Thoracic aorta (tissue), 2 donors: ENCODE measurements at regions not wholly inside any gene's neighbourhood (a gene's known extent, or its start where the extent isn't known, plus 50 kb on each side); places are given as distances from the start of the nearest gene placed in this dataset.

Source experiments
- ATAC-seq: fragments of 150-250 bp; one replicate; pipeline ENCODE4 v1.8.0; 2017; ENCODE audit warnings: low read depth; ENCODE audit not compliant: insufficient number of reproducible peaks, low FRiP score
- DNase-seq: peaks from one replicate; pipeline ENCODE4 v3.0.0-alpha.2; 2020; ENCODE audit warnings: low spot score
- H3K27ac ChIP-seq, 2 donors: fragments of 200-600 bp; sonication (generic); 1 replicate in 1 of 2; 2 replicates in 1 of 2; pipeline ENCODE4 v1.5.1; 2016; ENCODE audit warnings: mild to moderate bottlenecking in 2 of 2, moderate library complexity in 2 of 2
- H3K27me3 ChIP-seq: fragments of 200-600 bp; sonication (generic); replicated peaks from 2 replicates; pipeline ENCODE4 v1.6.0; 2016; ENCODE audit warnings: mild to moderate bottlenecking; ENCODE audit not compliant: insufficient read depth
- H3K36me3 ChIP-seq: fragments of 200-600 bp; sonication (generic); one replicate; pipeline ENCODE4 v1.5.1; 2016
- H3K4me1 ChIP-seq, 2 donors: fragments of 200-600 bp; sonication (generic); 1 replicate in 1 of 2; 2 replicates in 1 of 2; pipeline versions ENCODE4 v1.5.1 to v1.6.0; 2016; ENCODE audit warnings: low read depth in 2 of 2, mild to moderate bottlenecking in 1 of 2; ENCODE audit not compliant: control insufficient read depth in 1 of 2
- H3K4me3 ChIP-seq: fragments of 200-600 bp; sonication (generic); 2 replicates; pipeline ENCODE4 v1.5.1; 2016; ENCODE audit warnings: mild to moderate bottlenecking
- H3K9me3 ChIP-seq: fragments of 200-600 bp; sonication (generic); 2 replicates; pipeline ENCODE4 v1.5.1; 2016
- TF ChIP-seq, protein P1 (sequence below): fragments of 200-600 bp; sonication (generic); IDR thresholded peaks from one replicate; pipeline ENCODE4 v1.5.1; 2019; ENCODE audit warnings: antibody characterized with exemption

DNA sequence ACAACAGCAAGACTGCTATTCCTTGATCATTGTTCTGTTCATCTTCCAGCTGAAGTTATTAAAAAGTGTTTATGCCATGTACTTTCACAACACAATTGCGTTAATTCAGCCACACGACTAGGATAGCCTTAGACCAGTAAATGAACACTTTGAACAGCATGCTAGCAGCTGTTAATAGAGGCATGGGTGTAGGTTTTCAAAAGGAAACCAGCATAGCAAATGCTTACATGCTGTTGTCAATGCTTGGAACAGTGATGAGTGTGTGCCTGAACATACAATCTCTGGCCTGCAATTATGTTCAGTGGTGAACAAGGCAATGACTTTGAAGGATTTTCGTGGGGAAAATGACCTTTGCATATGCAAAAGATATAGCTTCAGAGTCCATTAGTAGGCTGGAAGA, 127.4 kb upstream of the RBM19 start:
- Histone ChIP-seq H3K36me3 (no peaks in the 10 kb centered on the region), H3K9me3 (no peaks in the 10 kb centered on the region), H3K4me1 (no peaks in the 10 kb centered on the region), H3K4me3 (no peak overlapping the region), H3K27ac (no peak overlapping the region), H3K27me3 (no peaks in the 10 kb centered on the region)
- DNase-seq (no peak), ATAC-seq (no peak)
- TF ChIP-seq, protein P1, sequence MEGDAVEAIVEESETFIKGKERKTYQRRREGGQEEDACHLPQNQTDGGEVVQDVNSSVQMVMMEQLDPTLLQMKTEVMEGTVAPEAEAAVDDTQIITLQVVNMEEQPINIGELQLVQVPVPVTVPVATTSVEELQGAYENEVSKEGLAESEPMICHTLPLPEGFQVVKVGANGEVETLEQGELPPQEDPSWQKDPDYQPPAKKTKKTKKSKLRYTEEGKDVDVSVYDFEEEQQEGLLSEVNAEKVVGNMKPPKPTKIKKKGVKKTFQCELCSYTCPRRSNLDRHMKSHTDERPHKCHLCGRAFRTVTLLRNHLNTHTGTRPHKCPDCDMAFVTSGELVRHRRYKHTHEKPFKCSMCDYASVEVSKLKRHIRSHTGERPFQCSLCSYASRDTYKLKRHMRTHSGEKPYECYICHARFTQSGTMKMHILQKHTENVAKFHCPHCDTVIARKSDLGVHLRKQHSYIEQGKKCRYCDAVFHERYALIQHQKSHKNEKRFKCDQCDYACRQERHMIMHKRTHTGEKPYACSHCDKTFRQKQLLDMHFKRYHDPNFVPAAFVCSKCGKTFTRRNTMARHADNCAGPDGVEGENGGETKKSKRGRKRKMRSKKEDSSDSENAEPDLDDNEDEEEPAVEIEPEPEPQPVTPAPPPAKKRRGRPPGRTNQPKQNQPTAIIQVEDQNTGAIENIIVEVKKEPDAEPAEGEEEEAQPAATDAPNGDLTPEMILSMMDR: no peak

DNA sequence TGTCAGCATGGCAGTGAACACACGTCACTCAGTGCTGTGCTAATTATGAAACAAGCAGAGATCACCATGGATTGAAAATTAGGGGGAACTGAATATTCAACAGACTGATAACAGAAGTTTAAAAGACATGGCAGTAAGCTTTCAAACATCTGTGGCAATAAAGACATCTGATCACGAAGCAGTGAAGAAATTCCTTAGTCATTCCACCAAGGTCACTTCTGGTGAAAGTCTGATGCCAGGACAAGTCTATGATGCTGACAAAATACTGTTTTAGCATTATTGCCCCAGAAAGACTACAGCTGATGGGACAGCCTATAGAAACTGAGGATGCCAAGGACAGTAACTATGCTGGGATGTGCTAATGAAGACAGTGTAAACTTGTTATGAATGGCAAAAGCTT, 126.9 kb upstream of the RBM19 start:
- no peak for ATAC-seq
- TF ChIP-seq, protein P1: no peak
- Histone ChIP-seq H3K4me3 (no peak overlapping the region), H3K27ac (no peak overlapping the region), H3K27me3 (no peaks in the 10 kb centered on the region), H3K9me3 (no peaks in the 10 kb centered on the region), H3K36me3 (no peaks in the 10 kb centered on the region), H3K4me1 (no peaks in the 10 kb centered on the region)
- DNase-seq: no peak

DNA sequence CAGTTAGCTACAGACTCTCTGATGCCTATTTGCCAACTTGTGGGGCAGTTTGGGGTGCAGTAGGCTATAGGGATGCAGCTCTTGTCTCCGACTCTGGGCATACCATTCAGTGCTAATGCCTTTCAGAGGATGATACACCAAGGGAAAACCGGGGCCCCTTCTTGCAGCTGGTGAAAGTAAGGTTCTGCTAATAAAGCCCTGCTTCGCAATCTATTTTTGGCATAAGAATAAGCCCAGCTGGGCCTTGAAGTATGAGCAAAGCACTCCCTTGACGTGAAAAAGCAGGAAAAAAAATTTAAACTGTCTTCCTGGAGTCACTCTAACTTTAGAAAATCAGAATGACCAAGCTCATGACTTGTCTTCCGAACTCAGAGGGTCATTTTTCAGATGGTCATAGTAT, 124.1 kb upstream of the RBM19 start:
- no peak overlapping the region for H3K27ac ChIP-seq
- H3K4me1 ChIP-seq: no peaks in the 10 kb centered on the region
- no peak for ATAC-seq
- H3K9me3 ChIP-seq: no peaks in the 10 kb centered on the region
- H3K27me3 ChIP-seq: no peaks in the 10 kb centered on the region
- no peak overlapping the region for H3K4me3 ChIP-seq
- H3K36me3 ChIP-seq: no peaks in the 10 kb centered on the region
- DNase-seq: no peak
- TF ChIP-seq, protein P1: no peak

DNA sequence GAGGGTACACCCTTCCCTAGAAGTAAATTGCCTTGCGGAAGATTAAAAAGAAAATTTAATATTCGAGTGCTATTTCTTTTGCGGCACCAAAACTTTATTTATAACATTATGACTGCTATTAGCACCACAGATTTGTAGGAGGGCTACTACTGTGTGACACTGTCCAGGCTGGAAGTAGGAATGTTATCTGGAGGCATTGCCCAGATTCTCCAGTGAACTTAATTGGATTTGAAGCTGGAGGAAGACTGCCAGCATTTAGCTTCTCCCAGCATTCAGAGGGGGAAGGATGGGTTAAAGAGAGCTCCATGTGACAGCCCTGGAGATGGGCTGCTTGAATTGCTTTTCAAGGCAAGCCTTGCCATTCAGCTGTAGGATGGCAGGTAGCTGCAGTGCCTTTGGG, 107.0 kb upstream of the RBM19 start:
- Histone ChIP-seq H3K27me3 (no peaks in the 10 kb centered on the region), H3K4me1 (no peaks in the 10 kb centered on the region), H3K4me3 (no peak overlapping the region), H3K9me3 (no peaks in the 10 kb centered on the region), H3K27ac (no peak overlapping the region), H3K36me3 (no peaks in the 10 kb centered on the region)
- TF ChIP-seq, protein P1: no peak
- DNase-seq (no peak), ATAC-seq (no peak)

DNA sequence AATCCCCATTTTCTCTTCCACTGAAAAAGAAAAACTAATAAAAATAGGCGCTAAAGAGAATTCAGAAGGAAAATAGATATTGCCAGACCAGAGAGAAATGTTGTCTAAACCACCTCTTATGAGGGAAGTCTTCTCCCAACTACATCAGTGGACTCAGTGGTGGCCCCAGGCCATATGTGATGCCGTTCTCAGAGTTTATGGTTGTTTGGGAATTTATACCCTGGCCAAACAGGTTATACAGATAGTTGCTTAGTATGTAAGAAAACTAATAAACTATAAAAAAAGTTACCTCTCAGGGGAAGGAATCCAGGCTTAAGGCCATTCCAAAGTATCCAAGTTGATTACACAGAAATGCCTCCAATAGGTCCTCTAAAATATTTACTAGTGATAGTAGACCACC, 103.4 kb upstream of the RBM19 start:
- Histone ChIP-seq H3K9me3 (no peaks in the 10 kb centered on the region), H3K4me1 (no peaks in the 10 kb centered on the region), H3K27ac (no peak overlapping the region), H3K4me3 (no peak overlapping the region), H3K36me3 (no peaks in the 10 kb centered on the region), H3K27me3 (no peaks in the 10 kb centered on the region)
- TF ChIP-seq, protein P1: no peak
- no peak for ATAC-seq
- no peak for DNase-seq
